Ovary (tissue), 7 donors: ENCODE measurements at regions not wholly inside any gene's neighbourhood (a gene's known extent, or its start where the extent isn't known, plus 50 kb on each side); places are given as distances from the start of the nearest gene placed in this dataset.

ENCODE experiments used
- DNase-seq, 5 donors: peaks; one replicate each; pipeline ENCODE4 v3.0.0-alpha.2; 2019 to 2020
- H3K27ac ChIP-seq, 2 donors: fragments of 200-600 bp; one replicate each; pipeline versions ENCODE4 v1.5.1 to v1.8.0; 2019 to 2022
- H3K27me3 ChIP-seq: fragments of 200-600 bp; one replicate; pipeline ENCODE4 v1.8.0; 2022
- H3K36me3 ChIP-seq: fragments of 200-600 bp; sonication (generic); one replicate; pipeline ENCODE4 v1.5.1; 2019
- H3K4me1 ChIP-seq: one replicate; pipeline ENCODE4 v1.8.1; 2013; ENCODE audit warnings: mild to moderate bottlenecking, moderate library complexity; ENCODE audit not compliant: insufficient read depth
- H3K4me3 ChIP-seq: fragments of 200-600 bp; sonication (generic); one replicate; pipeline ENCODE4 v1.5.1; 2017
- H3K9me3 ChIP-seq, 2 donors: fragments of 200-600 bp in 1 of 2; sonication (generic) in 1 of 2; one replicate each; pipeline versions ENCODE4 v1.5.1 to v1.8.1; 2013 to 2019; ENCODE audit warnings: mild to moderate bottlenecking in 1 of 2, moderate library complexity in 1 of 2
- CTCF ChIP-seq, 3 donors: fragments of 450-650 bp in 2 of 3; fragments of 200-600 bp in 1 of 3; IDR thresholded peaks; one replicate each; pipeline versions ENCODE4 v1.5.1 to v1.8.0; 2016 to 2022; ENCODE audit warnings: antibody characterized with exemption in 3 of 3, mild to moderate bottlenecking in 1 of 3
- EP300 ChIP-seq: sonication (generic); formaldehyde crosslinking; IDR thresholded peaks from one replicate; pipeline ENCODE4 v1.6.1; 2017; ENCODE audit warnings: antibody characterized with exemption
- POLR2A ChIP-seq: fragments of 450-650 bp; IDR thresholded peaks from one replicate; pipeline ENCODE4 v1.6.1; 2017; ENCODE audit warnings: antibody characterized with exemption, mild to moderate bottlenecking, moderate library complexity
- WGBS, 3 donors: extraction: QIAGEN DNeasy Blood & Tissue Kit in 1 of 3; methylation state at CpG; one replicate each; pipeline versions ENCODE4 v1.1.5 to v1.1.7; 2013 to 2017; 5-methylcytosine and 5-hydroxymethylcytosine counted together
- intact Hi-C, 4 donors: fragments of 100-400 bp; cut with DNase I; formaldehyde crosslinking; loops; one replicate each; pipeline versions ENCODE4 v1.11.0 to v1.15.1; 2022 to 2023
- donor health status: DM: no; HTN: no; CAD: no; lungs with moderate emphysema.
- donor health status: DM: no; HTN: no; CAD: no.
- donor health status: Bipolar disorder and iron deficiency.
- donor health status: DM: no; HTN: no; CAD: no.
- donor health status: DM: yes; HTN: yes; CAD: no.

DNA sequence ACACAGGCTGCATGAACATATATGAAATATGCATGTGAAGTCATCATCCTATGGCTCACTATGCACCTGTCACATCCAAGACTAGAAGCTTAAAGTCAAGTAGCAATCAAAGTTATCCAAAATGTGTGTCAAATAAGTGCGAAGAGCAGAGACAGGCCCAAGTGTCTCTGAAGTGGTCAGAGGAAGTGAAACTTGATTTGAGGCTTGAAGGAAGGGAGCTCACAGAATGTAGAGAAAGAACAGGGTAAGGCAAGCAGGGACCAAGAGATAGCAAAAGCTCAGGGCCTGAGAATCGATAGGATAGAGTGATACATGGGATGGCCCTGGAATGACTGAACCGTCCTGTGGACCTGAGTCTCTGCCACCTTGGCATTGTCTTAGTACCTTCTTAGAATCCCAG is 274.3 kb upstream of the TRPC7 start:
- no peak for DNase-seq
- no peak overlapping the region for H3K27ac ChIP-seq
- H3K36me3 ChIP-seq = no peaks in the 10 kb centered on the region
- intact Hi-C loops = no loop called here
- H3K4me1 ChIP-seq = no peaks in the 10 kb centered on the region
- no peaks in the 10 kb centered on the region for H3K27me3 ChIP-seq
- H3K4me3 ChIP-seq = no peak overlapping the region
- H3K9me3 ChIP-seq = no peaks in the 10 kb centered on the region
- 87 to 95% (median 87%) methylated on average over 3 of the region's 3 CpGs for WGBS, 3 donors
- TF ChIP-seq CTCF (IDR thresholded peaks at IDR 0.05) (no peak), POLR2A (no peak), EP300 (no peak)

- Histone ChIP-seq H3K27me3 (no peaks in the 10 kb centered on the region), H3K4me3 (no peak overlapping the region), H3K36me3 (no peaks in the 10 kb centered on the region), H3K9me3 (no peaks in the 10 kb centered on the region), H3K27ac (no peak overlapping the region), H3K4me1 (no peaks in the 10 kb centered on the region)
- intact Hi-C loops = no loop called here
- TF ChIP-seq EP300 = no peak
- no peak for TF ChIP-seq CTCF (IDR thresholded peaks at IDR 0.05)
- TF ChIP-seq POLR2A = no peak
- DNase-seq = no peak
- WGBS, 3 donors = 89 to 97% (median 90%) methylated on average over 1 of the region's 1 CpG
These were observed 272.7 kb upstream of the TRPC7 start for GRCh38 chr5:136638084-136638483.

DNA sequence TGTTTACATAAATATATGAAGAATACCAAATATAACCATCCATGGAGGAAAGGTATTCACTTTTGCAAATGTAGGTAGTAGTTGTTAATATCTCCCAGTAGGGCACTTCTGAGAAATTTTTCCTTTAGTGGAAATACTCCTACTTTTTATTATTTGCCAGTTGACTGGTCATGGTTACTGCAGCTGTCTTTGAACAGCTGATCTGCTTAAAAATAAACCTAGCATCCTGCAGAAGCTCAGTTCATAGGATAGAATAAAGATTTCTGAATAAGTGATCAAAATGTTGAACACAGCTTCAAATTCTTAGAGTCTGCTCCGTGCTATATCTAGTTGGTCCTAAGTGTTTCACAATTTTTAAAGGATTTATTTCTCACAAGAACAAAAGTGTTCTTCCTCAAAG is 270.7 kb upstream of the TRPC7 start:
- no peak for TF ChIP-seq EP300
- TF ChIP-seq POLR2A = no peak
- TF ChIP-seq CTCF (IDR thresholded peaks at IDR 0.05) = no peak
- no peak for DNase-seq
- intact Hi-C loops = no loop called here
- no peak overlapping the region for H3K27ac ChIP-seq
- H3K4me1 ChIP-seq = no peaks in the 10 kb centered on the region
- H3K4me3 ChIP-seq = no peak overlapping the region
- no peaks in the 10 kb centered on the region for H3K36me3 ChIP-seq
- 78 to 82% (median 81%) methylated on average over 1 of the region's 1 CpG for WGBS, 3 donors
- H3K27me3 ChIP-seq = no peaks in the 10 kb centered on the region
- H3K9me3 ChIP-seq = no peaks in the 10 kb centered on the region

GRCh38 chr5:136631186-136631585 is 265.8 kb upstream of the TRPC7 start:
- intact Hi-C loops = no loop called here
- H3K4me3 ChIP-seq = no peak overlapping the region

More at GRCh38 chr5:136631186-136631585, 265.8 kb upstream of the TRPC7 start:
- H3K4me1 ChIP-seq = no peaks in the 10 kb centered on the region
- no peak for DNase-seq
- WGBS, 3 donors = 74 to 86% (median 75%) methylated on average over 1 of the region's 1 CpG
- H3K9me3 ChIP-seq = no peaks in the 10 kb centered on the region
- no peak for TF ChIP-seq EP300
- no peak for TF ChIP-seq CTCF (IDR thresholded peaks at IDR 0.05)
- no peaks in the 10 kb centered on the region for H3K27me3 ChIP-seq
- no peaks in the 10 kb centered on the region for H3K36me3 ChIP-seq
- no peak overlapping the region for H3K27ac ChIP-seq
